ENCODE measurements at regions not wholly inside any gene's neighbourhood (a gene's known extent, or its start where the extent isn't known, plus 50 kb on each side); places are given as distances from the start of the nearest gene placed in this dataset.
A peak's percentile ranks its signal among the peaks of the same experiment; 100 is the strongest.

DNA sequence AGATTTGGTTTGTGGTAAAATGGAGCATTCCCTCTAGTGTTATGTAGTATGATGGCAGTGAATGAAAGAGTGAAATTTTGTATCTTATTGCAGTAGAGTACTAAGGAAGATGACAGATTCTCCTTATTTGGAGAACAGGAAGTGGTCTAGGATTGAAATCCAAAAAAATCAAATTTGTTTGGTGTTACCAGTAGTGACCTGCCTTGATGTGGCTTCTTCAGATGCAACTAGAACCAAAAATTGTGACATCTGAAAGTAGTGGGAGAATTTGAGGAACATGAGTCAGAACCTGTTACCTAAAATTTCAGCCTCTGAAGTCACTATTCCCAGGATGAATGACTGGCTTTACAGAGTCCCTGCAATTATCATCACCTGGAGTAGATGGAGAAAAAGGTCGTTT, 165.9 kb downstream of the KLF5 start:
- H2BK12ac ChIP-seq (ENCODE audit: low read length in 2 of 2): no peak overlapping the region
- H3K4ac ChIP-seq (ENCODE audit: low read depth in 1 of 2, low read length in 2 of 2): no peak overlapping the region
- H3K27me3 ChIP-seq (ENCODE audit: control insufficient read depth in 1 of 2, insufficient read depth in 1 of 2, low read length in 2 of 2): no peaks in the 10 kb centered on the region
- H3K79me1 ChIP-seq (replicated peaks; ENCODE audit: low read length, poor library complexity, severe bottlenecking): no peaks in the 10 kb centered on the region
- H3K18ac ChIP-seq (ENCODE audit: low read depth in 1 of 2, low read length in 2 of 2): no peak overlapping the region
- no peak overlapping the region for H3K4me2 ChIP-seq (ENCODE audit: low read length, poor library complexity, severe bottlenecking)
- no peak overlapping the region for H2BK15ac ChIP-seq (ENCODE audit: low read depth, poor library complexity, severe bottlenecking)
- H3K36me3 ChIP-seq (ENCODE audit: control insufficient read depth in 1 of 2, insufficient read depth in 2 of 2, low read depth in 1 of 2, low read length in 2 of 2): no peaks in the 10 kb centered on the region
- no peaks in the 10 kb centered on the region for H3K4me1 ChIP-seq (ENCODE audit: control insufficient read depth, insufficient read depth, low read depth, low read length)
- H4K91ac ChIP-seq (ENCODE audit: low read length): no peak overlapping the region
- no peak overlapping the region for H3K23ac ChIP-seq (ENCODE audit: low read length in 2 of 2)
- H4K8ac ChIP-seq (ENCODE audit: low read length): no peak overlapping the region
- WGBS: 60% methylated on average over 1 of the region's 1 CpG
- no peak overlapping the region for H3K14ac ChIP-seq (ENCODE audit: low read length in 2 of 2)
- no peak overlapping the region for H3K9ac ChIP-seq (ENCODE audit: low read length)
- no peak overlapping the region for H2AFZ ChIP-seq (ENCODE audit: low read depth, low read length)
- H2BK5ac ChIP-seq (ENCODE audit: low read depth, low read length, poor library complexity, severe bottlenecking): no peak overlapping the region
- H3K9me3 ChIP-seq (ENCODE audit: control insufficient read depth, low read length): no peaks in the 10 kb centered on the region
- H2AK5ac ChIP-seq (ENCODE audit: low read length, severe bottlenecking): no peak overlapping the region
- no peak overlapping the region for H2BK120ac ChIP-seq (ENCODE audit: low read depth, low read length)
- no peak for DNase-seq
- H3K27ac ChIP-seq (ENCODE audit: low read length, poor library complexity, severe bottlenecking): no peak overlapping the region
- no peak overlapping the region for H3K4me3 ChIP-seq (ENCODE audit: insufficient read depth in 1 of 2, low read depth in 1 of 2, low read length in 2 of 2)

DNA sequence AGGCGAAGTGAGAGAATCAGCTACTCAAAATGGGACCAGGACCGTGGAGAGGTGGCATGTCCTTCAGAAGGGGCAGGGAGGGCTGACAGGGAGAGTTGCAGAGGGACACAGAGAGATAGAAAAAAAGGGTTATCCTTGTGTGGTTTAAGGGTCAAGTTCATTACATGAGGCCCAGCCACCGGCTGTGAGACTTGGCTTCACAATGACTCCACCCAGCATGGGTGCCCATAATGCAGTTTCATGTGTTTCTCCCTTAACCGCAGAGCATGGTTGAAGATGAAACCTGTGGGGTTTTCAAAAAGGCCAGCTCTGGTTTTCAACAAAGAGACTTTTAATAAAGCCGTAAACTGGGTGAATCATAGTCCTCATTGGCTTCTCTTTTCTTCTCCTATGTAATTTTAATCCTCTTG, 164.6 kb downstream of the KLF5 start:
- Histone ChIP-seq H3K4me3 (ENCODE audit: insufficient read depth in 1 of 2, low read depth in 1 of 2, low read length in 2 of 2) (no peak overlapping the region), H3K4me1 (ENCODE audit: control insufficient read depth, insufficient read depth, low read depth, low read length) (no peaks in the 10 kb centered on the region), H3K9me3 (ENCODE audit: control insufficient read depth, low read length) (no peaks in the 10 kb centered on the region), H4K8ac (ENCODE audit: low read length) (no peak overlapping the region), H3K18ac (ENCODE audit: low read depth in 1 of 2, low read length in 2 of 2) (no peak overlapping the region), H2AK5ac (ENCODE audit: low read length, severe bottlenecking) (no peak overlapping the region), H2BK15ac (ENCODE audit: low read depth, poor library complexity, severe bottlenecking) (no peak overlapping the region), H3K23ac (ENCODE audit: low read length in 2 of 2) (no peak overlapping the region), H3K36me3 (ENCODE audit: control insufficient read depth in 1 of 2, insufficient read depth in 2 of 2, low read depth in 1 of 2, low read length in 2 of 2) (no peaks in the 10 kb centered on the region), H3K79me1 (replicated peaks; ENCODE audit: low read length, poor library complexity, severe bottlenecking) (no peaks in the 10 kb centered on the region), H3K27me3 (ENCODE audit: control insufficient read depth in 1 of 2, insufficient read depth in 1 of 2, low read length in 2 of 2) (no peaks in the 10 kb centered on the region), H4K91ac (ENCODE audit: low read length) (no peak overlapping the region), H3K9ac (ENCODE audit: low read length) (no peak overlapping the region), H2BK120ac (ENCODE audit: low read depth, low read length) (no peak overlapping the region), H2BK12ac (ENCODE audit: low read length in 2 of 2) (no peak overlapping the region), H3K4me2 (ENCODE audit: low read length, poor library complexity, severe bottlenecking) (no peak overlapping the region), H3K14ac (ENCODE audit: low read length in 2 of 2) (no peak overlapping the region), H3K4ac (ENCODE audit: low read depth in 1 of 2, low read length in 2 of 2) (no peak overlapping the region), H2AFZ (ENCODE audit: low read depth, low read length) (no peak overlapping the region), H3K27ac (ENCODE audit: low read length, poor library complexity, severe bottlenecking) (no peak overlapping the region), H2BK5ac (ENCODE audit: low read depth, low read length, poor library complexity, severe bottlenecking) (no peak overlapping the region)
- 85% methylated on average over 5 of the region's 5 CpGs for WGBS
- DNase-seq: no peak

DNA sequence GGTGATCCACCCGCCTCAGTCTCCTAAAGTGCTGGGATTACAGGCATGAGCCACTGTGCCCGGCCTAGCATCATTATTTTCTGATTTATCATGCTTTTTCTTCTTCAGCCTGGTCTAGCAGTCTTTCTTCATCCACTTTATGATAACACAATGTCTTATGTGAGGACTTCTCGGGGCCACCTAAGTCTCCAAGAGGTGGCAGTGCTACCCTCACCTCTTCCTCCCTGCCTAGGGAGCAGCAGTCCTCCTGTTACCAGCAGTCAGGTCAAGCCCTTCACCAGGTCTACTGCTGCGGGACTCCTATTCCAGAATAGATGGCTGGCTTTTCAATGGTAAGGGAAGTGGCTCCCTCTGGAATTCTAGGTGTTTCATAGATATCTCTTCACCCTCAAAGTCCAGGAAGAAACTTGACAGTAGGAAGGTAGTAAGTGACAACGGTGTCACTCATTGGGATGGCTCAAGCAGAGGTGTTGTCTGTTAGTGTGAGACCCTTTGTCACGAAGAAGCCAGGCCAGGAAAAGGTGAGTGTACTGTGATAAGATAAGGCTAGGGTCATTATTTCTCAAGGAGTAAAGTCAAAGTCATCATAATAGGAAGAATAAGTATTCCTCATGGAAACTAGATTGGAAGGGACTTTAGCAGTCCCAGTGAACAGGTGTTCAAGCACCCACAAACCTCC, 164.0 kb downstream of the KLF5 start:
- 89% methylated on average over 6 of the region's 6 CpGs for WGBS
- Histone ChIP-seq H3K14ac (ENCODE audit: low read length in 2 of 2) (no peak overlapping the region), H3K9me3 (ENCODE audit: control insufficient read depth, low read length) (no peaks in the 10 kb centered on the region), H3K27ac (ENCODE audit: low read length, poor library complexity, severe bottlenecking) (no peak overlapping the region), H2BK15ac (ENCODE audit: low read depth, poor library complexity, severe bottlenecking) (no peak overlapping the region), H2BK12ac (ENCODE audit: low read length in 2 of 2) (no peak overlapping the region), H3K4me1 (ENCODE audit: control insufficient read depth, insufficient read depth, low read depth, low read length) (no peaks in the 10 kb centered on the region), H3K36me3 (ENCODE audit: control insufficient read depth in 1 of 2, insufficient read depth in 2 of 2, low read depth in 1 of 2, low read length in 2 of 2) (no peaks in the 10 kb centered on the region), H2AFZ (ENCODE audit: low read depth, low read length) (no peak overlapping the region), H3K9ac (ENCODE audit: low read length) (no peak overlapping the region), H3K27me3 (ENCODE audit: control insufficient read depth in 1 of 2, insufficient read depth in 1 of 2, low read length in 2 of 2) (no peaks in the 10 kb centered on the region), H3K18ac (ENCODE audit: low read depth in 1 of 2, low read length in 2 of 2) (no peak overlapping the region), H2BK5ac (ENCODE audit: low read depth, low read length, poor library complexity, severe bottlenecking) (no peak overlapping the region), H2AK5ac (ENCODE audit: low read length, severe bottlenecking) (no peak overlapping the region), H3K23ac (ENCODE audit: low read length in 2 of 2) (no peak overlapping the region), H3K4me2 (ENCODE audit: low read length, poor library complexity, severe bottlenecking) (no peak overlapping the region), H3K4ac (ENCODE audit: low read depth in 1 of 2, low read length in 2 of 2) (no peak overlapping the region), H2BK120ac (ENCODE audit: low read depth, low read length) (no peak overlapping the region), H4K8ac (ENCODE audit: low read length) (no peak overlapping the region), H4K91ac (ENCODE audit: low read length) (no peak overlapping the region), H3K79me1 (replicated peaks; ENCODE audit: low read length, poor library complexity, severe bottlenecking) (no peaks in the 10 kb centered on the region), H3K4me3 (ENCODE audit: insufficient read depth in 1 of 2, low read depth in 1 of 2, low read length in 2 of 2) (no peak overlapping the region)
- no peak for DNase-seq

DNA sequence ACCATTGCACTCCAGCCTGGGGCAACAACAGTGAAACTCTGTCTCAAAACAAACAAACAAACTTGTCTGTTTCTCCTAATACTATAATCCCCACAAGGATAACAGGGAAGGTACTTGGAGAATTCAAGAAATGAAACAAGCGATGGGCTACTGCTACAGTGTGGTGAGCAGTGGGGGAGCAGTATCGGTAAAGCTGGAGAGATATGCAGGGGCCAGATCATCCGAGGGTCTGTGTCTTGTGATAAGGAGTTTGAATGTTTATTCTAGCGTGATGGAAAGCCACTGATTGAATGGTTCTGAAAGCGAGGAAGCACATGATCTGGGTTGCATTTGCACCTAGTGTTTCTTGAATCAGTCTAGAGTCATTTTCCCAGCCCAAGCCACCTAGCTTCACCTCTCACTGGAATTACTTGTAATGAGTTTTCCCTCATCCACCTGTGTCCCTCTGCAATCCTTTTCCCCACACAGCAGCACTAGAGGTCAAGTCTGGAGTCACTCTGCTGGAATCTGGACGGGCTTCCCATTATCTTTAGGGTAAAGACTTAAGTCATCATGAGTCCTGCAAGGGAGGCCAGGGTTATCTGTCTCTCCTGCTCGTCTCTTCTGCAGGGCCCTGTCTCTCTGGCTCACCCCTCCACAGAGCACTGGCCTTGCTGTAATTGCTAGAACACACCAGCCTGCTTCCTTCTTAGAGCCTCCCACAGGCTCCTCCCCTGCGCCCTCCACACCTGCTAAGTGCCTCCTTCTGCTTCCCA, 162.3 kb downstream of the KLF5 start:
- Histone ChIP-seq H3K23ac (ENCODE audit: low read length in 2 of 2) (no peak overlapping the region), H3K4me2 (ENCODE audit: low read length, poor library complexity, severe bottlenecking) (no peak overlapping the region), H4K8ac (ENCODE audit: low read length) (no peak overlapping the region), H3K18ac (ENCODE audit: low read depth in 1 of 2, low read length in 2 of 2) (no peak overlapping the region), H3K9me3 (ENCODE audit: control insufficient read depth, low read length) (no peaks in the 10 kb centered on the region), H4K91ac (ENCODE audit: low read length) (no peak overlapping the region), H3K27me3 (ENCODE audit: control insufficient read depth in 1 of 2, insufficient read depth in 1 of 2, low read length in 2 of 2) (no peaks in the 10 kb centered on the region), H3K14ac (ENCODE audit: low read length in 2 of 2) (no peak overlapping the region), H3K79me1 (replicated peaks; ENCODE audit: low read length, poor library complexity, severe bottlenecking) (no peaks in the 10 kb centered on the region), H3K9ac (ENCODE audit: low read length) (no peak overlapping the region), H3K4ac (ENCODE audit: low read depth in 1 of 2, low read length in 2 of 2) (no peak overlapping the region), H2BK15ac (ENCODE audit: low read depth, poor library complexity, severe bottlenecking) (no peak overlapping the region), H2BK12ac (ENCODE audit: low read length in 2 of 2) (no peak overlapping the region), H3K4me1 (ENCODE audit: control insufficient read depth, insufficient read depth, low read depth, low read length) (no peaks in the 10 kb centered on the region), H2AFZ (ENCODE audit: low read depth, low read length) (no peak overlapping the region), H2BK120ac (ENCODE audit: low read depth, low read length) (no peak overlapping the region), H2BK5ac (ENCODE audit: low read depth, low read length, poor library complexity, severe bottlenecking) (no peak overlapping the region), H3K4me3 (ENCODE audit: insufficient read depth in 1 of 2, low read depth in 1 of 2, low read length in 2 of 2) (no peak overlapping the region), H2AK5ac (ENCODE audit: low read length, severe bottlenecking) (no peak overlapping the region), H3K27ac (ENCODE audit: low read length, poor library complexity, severe bottlenecking) (no peak overlapping the region), H3K36me3 (ENCODE audit: control insufficient read depth in 1 of 2, insufficient read depth in 2 of 2, low read depth in 1 of 2, low read length in 2 of 2) (no peaks in the 10 kb centered on the region)
- WGBS: 51% methylated on average over 7 of the region's 8 CpGs
- peak; percentile 19 for DNase-seq

Data from mesenchymal stem cell (in vitro differentiated cells and primary cell).